Heart left ventricle (tissue), 13 donors: ENCODE measurements at regions not wholly inside any gene's neighbourhood (a gene's known extent, or its start where the extent isn't known, plus 50 kb on each side); places are given as distances from the start of the nearest gene placed in this dataset.

Source experiments
- POLR2A ChIP-seq, 2 donors: fragments of 450-650 bp; IDR thresholded peaks; one replicate each; pipeline ENCODE4 v1.6.1; 2017; ENCODE audit warnings: antibody characterized with exemption in 2 of 2, mild to moderate bottlenecking in 2 of 2, moderate library complexity in 2 of 2
- TF ChIP-seq, protein P1 (sequence below), 12 donors: fragments of 200-600 bp; sonication (generic) in 4 of 12; IDR thresholded peaks; one replicate each; pipeline versions ENCODE4 v1.5.0 to v1.8.0; 2018 to 2022; ENCODE audit warnings: antibody characterized with exemption in 12 of 12, mild to moderate bottlenecking in 5 of 12
- donor health status: ischemic (EF 13 %, LVEDD 7.1; RV severe dilation, severe dysfunction).
- donor health status: DM: no; HTN: yes; CAD: no.
- donor health status: DM: no; HTN: no; CAD: no.
- donor health status: ischemic (EF 25% LVEDD 6.9; RV normal size, moderate dysfunction).
- donor health status: ischemic (EF 25% LVEDD 5.7; RV mildly dilated, moderate dysfunction).
- donor health status: ischemic (EF 35%, LVEDD 5.7; RV mildly dilated, moderate dysfunction).
- donor health status: nonischemic (EF 11% LVEDD 7.7; RV severe dilation, severe dysfunction).
- donor health status: DM: yes; HTN: yes; CAD: no.
- donor health status: PGD.
- donor health status: ischemic (EF 29% LVEDD 5.4; RV normal size, mild dysfunction).
- donor health status: nonischemic (EF 23%, LVEDD 6.1; RV moderate dilation, normal function).

DNA sequence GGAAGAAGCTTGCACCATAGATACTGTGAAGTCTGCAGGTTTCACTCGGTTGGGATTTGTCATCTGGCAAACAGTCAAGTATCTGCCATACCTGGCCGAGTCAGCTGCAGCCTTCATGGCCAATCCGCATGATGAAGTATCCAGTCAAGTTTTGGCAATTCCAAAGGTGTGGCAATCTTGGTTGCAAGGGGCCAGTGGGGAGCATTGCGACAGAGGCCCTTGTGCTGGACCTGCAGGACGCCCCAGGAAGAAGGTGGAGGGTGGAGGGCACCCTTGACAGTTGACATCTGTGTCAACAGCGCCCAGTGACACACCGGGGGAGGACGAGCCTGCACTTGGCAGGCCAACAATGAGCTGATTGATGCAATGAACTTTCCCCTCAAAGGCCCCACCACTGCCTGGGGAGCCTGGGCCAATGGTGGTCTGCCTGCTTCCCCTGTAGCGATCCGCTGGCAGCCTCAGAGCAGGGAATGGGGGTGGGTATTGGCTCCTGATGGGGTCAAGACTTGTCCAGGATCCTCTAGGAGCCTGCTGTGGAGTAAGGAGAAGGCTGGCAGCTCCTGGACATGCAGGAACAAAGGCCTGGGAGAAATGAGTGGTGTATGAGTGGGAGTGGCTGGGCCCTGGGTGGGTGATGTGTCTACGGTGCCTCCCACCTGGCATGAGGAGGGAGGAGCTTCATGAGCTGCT is 122.8 kb upstream of the PITX1 start:
- TF ChIP-seq, protein P1, sequence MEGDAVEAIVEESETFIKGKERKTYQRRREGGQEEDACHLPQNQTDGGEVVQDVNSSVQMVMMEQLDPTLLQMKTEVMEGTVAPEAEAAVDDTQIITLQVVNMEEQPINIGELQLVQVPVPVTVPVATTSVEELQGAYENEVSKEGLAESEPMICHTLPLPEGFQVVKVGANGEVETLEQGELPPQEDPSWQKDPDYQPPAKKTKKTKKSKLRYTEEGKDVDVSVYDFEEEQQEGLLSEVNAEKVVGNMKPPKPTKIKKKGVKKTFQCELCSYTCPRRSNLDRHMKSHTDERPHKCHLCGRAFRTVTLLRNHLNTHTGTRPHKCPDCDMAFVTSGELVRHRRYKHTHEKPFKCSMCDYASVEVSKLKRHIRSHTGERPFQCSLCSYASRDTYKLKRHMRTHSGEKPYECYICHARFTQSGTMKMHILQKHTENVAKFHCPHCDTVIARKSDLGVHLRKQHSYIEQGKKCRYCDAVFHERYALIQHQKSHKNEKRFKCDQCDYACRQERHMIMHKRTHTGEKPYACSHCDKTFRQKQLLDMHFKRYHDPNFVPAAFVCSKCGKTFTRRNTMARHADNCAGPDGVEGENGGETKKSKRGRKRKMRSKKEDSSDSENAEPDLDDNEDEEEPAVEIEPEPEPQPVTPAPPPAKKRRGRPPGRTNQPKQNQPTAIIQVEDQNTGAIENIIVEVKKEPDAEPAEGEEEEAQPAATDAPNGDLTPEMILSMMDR (IDR thresholded peaks at IDR 0.05), result no peak
- TF ChIP-seq POLR2A (IDR thresholded peaks at IDR 0.05), result no peak
